PFSK-1 (cell line): ENCODE measurements at regions not wholly inside any gene's neighbourhood (a gene's known extent, or its start where the extent isn't known, plus 50 kb on each side); places are given as distances from the start of the nearest gene placed in this dataset.

ENCODE experiments used
- FOXP2 ChIP-seq: optimal IDR thresholded peaks from 2 replicates; pipeline ENCODE3; 2011; ENCODE audit warnings: borderline replicate concordance, control low read depth, inconsistent platforms; ENCODE audit not compliant: insufficient read depth; ENCODE audit errors: extremely low read length, extremely low read depth
- POLR2AphosphoS5 ChIP-seq: IDR thresholded peaks from 2 replicates; pipeline ENCODE4 v1.6.1; 2012; ENCODE audit warnings: low read depth, mild to moderate bottlenecking, control low read depth, low read length, moderate library complexity
- REST ChIP-seq, 2 experiments: IDR thresholded peaks; 2 replicates each; pipeline versions ENCODE4 v1.6.1 to v1.8.0; 2011 to 2012; ENCODE audit warnings: low read depth in 2 of 2, low read length in 2 of 2, control low read depth in 1 of 2, inconsistent platforms in 1 of 2, mild to moderate bottlenecking in 1 of 2, moderate library complexity in 1 of 2; ENCODE audit not compliant: insufficient read depth in 1 of 2
- SIN3A ChIP-seq: IDR thresholded peaks from 2 replicates; pipeline ENCODE4 v1.6.1; 2012; ENCODE audit warnings: mild to moderate bottlenecking, low read length, moderate library complexity, borderline replicate concordance; ENCODE audit not compliant: insufficient read depth
- TAF1 ChIP-seq: IDR thresholded peaks from 2 replicates; pipeline ENCODE4 v1.6.1; 2012; ENCODE audit warnings: low read length, control low read depth, borderline replicate concordance; ENCODE audit not compliant: insufficient read depth

DNA sequence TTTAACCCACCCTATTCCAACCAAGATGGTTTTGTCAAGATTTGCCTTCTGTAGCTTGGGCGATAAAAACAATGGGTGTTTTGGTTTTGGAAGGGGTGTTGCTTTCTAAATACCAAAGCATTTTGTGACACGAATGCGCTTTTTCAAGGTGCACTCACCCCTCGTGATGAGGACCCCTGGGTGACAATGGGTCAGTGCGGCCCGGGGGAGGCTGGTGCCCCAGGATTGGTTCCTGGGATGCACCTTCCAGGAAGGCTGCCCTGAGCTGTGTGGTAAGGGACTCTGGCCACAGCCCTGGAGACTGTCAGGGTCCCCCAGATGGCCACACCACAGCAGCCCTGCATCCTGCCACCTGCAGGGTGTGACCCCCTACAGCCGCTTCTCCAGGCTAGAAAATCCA, 180.6 kb upstream of the MYL2 start:
- no peak for TF ChIP-seq TAF1
- TF ChIP-seq FOXP2 = no peak
- no peak for TF ChIP-seq POLR2AphosphoS5
- TF ChIP-seq SIN3A = no peak

DNA sequence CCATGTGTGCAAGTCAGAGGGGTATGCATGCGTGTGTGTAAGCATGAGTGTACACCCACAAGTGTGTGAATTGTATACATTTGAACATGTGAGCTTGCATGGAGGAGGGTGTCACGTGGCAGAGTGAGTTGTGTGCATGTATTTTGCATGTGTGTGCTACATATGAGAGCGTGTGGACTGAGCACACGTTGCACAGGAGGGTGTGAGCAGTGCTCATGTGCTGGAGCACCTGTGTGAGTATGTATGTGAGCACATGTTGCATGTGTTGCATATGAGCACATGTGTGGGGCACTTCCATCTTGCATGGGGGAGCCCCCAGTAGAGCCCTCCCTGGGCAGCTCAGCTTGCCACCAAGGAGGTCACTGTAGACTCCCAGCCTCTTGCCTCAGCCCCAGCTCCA, 180.2 kb upstream of the MYL2 start:
- no peak for TF ChIP-seq POLR2AphosphoS5

- no peak for TF ChIP-seq FOXP2
- TF ChIP-seq TAF1 = no peak
- no peak for TF ChIP-seq SIN3A
- no peak for TF ChIP-seq REST (IDR thresholded peaks at IDR 0.05; ENCODE audit: insufficient read depth in 1 of 2, low read depth in 2 of 2, low read length in 2 of 2)
- no peak for TF ChIP-seq POLR2AphosphoS5
These were observed 179.6 kb upstream of the MYL2 start for GRCh38 chr12:111100003-111100402.

DNA sequence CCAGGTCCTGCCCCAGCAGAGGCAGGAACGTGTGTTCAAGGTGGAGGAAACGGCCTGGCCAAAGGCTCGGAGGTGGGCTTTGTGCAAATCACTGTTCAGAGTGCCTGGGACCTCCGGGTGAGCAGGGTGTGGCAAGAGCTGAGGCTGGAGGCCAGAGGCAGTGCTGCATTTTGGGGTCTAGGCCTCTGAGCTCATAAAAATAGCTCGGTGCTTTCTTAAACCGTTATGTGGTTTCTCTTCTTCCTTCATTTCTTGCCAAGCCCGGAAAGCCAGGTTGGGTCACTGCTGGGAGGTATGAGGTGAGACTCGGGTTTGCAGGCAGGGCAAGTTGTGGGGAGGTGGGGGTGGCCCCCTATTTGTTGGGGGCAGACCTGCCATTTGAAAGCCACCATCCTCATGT, 178.8 kb upstream of the MYL2 start:
- TF ChIP-seq POLR2AphosphoS5 = no peak

- TF ChIP-seq SIN3A = no peak
These were observed 174.0 kb upstream of the MYL2 start for GRCh38 chr12:111094157-111095010.

GRCh38 chr12:111093428-111094142, 173.2 kb upstream of the MYL2 start:
- TF ChIP-seq REST (IDR thresholded peaks at IDR 0.05; ENCODE audit: insufficient read depth in 1 of 2, low read depth in 2 of 2, low read length in 2 of 2) = no peak
- TF ChIP-seq POLR2AphosphoS5 = no peak

- TF ChIP-seq TAF1 (no peak), SIN3A (no peak), POLR2AphosphoS5 (no peak), REST (IDR thresholded peaks at IDR 0.05; ENCODE audit: insufficient read depth in 1 of 2, low read depth in 2 of 2, low read length in 2 of 2) (no peak), FOXP2 (no peak)
These were observed 170.7 kb upstream of the MYL2 start for GRCh38 chr12:111091051-111091450.
